Mesenchymal stem cell (in vitro differentiated cells and primary cell): ENCODE measurements at regions not wholly inside any gene's neighbourhood (a gene's known extent, or its start where the extent isn't known, plus 50 kb on each side); places are given as distances from the start of the nearest gene placed in this dataset.
A peak's percentile ranks its signal among the peaks of the same experiment; 100 is the strongest.

ENCODE experiments used
- DNase-seq: peaks from one replicate; pipeline ENCODE4 v3.0.0-alpha.2; 2013
- H2AFZ ChIP-seq: one replicate; pipeline ENCODE4 v1.6.1; 2013; ENCODE audit warnings: low read depth, mild to moderate bottlenecking, control low read depth, inconsistent platforms, low read length, moderate library complexity
- H2AK5ac ChIP-seq: 2 replicates; pipeline ENCODE4 v1.6.1; 2013; ENCODE audit warnings: low read length, moderate library complexity, mild to moderate bottlenecking, inconsistent platforms; ENCODE audit not compliant: severe bottlenecking
- H2BK120ac ChIP-seq: one replicate; pipeline ENCODE4 v1.6.1; 2013; ENCODE audit warnings: low read depth, mild to moderate bottlenecking, inconsistent platforms, low read length, moderate library complexity
- H2BK12ac ChIP-seq, 2 experiments: one replicate each; pipeline ENCODE4 v1.6.1; 2013; ENCODE audit warnings: inconsistent platforms in 2 of 2, low read length in 2 of 2, mild to moderate bottlenecking in 2 of 2, moderate library complexity in 2 of 2, control low read depth in 1 of 2
- H2BK15ac ChIP-seq: one replicate; pipeline ENCODE4 v1.6.1; 2013; ENCODE audit warnings: mild to moderate bottlenecking, low read depth, inconsistent platforms; ENCODE audit not compliant: poor library complexity, severe bottlenecking
- H2BK5ac ChIP-seq: 2 replicates; pipeline ENCODE4 v1.6.1; 2013; ENCODE audit warnings: low read depth, mild to moderate bottlenecking, low read length, control low read depth, inconsistent platforms; ENCODE audit not compliant: poor library complexity, severe bottlenecking
- H3K14ac ChIP-seq, 2 experiments: one replicate each; pipeline ENCODE4 v1.6.1; 2013; ENCODE audit warnings: inconsistent platforms in 2 of 2, low read length in 2 of 2, control low read depth in 1 of 2, mild to moderate bottlenecking in 1 of 2, moderate library complexity in 1 of 2
- H3K18ac ChIP-seq, 2 experiments: one replicate each; pipeline ENCODE4 v1.6.1; 2013; ENCODE audit warnings: inconsistent platforms in 2 of 2, low read length in 2 of 2, control low read depth in 1 of 2, low read depth in 1 of 2, mild to moderate bottlenecking in 1 of 2
- H3K23ac ChIP-seq, 2 experiments: one replicate each; pipeline ENCODE4 v1.6.1; 2013; ENCODE audit warnings: inconsistent platforms in 2 of 2, low read length in 2 of 2, mild to moderate bottlenecking in 2 of 2, moderate library complexity in 2 of 2, control low read depth in 1 of 2
- H3K27ac ChIP-seq: 2 replicates; pipeline ENCODE4 v1.5.1; 2013; ENCODE audit warnings: mild to moderate bottlenecking, moderate library complexity, low read length, control low read depth, inconsistent platforms; ENCODE audit not compliant: poor library complexity, severe bottlenecking
- H3K27me3 ChIP-seq, 2 experiments: 2 replicates each; pipeline versions ENCODE4 v1.6.1 to v1.7.0; 2013; ENCODE audit warnings: low read length in 2 of 2, mild to moderate bottlenecking in 2 of 2, moderate library complexity in 2 of 2, control low read depth in 1 of 2, inconsistent platforms in 1 of 2; ENCODE audit not compliant: control insufficient read depth in 1 of 2, insufficient read depth in 1 of 2
- H3K36me3 ChIP-seq, 2 experiments: 2 replicates each; pipeline versions ENCODE4 v1.6.1 to v1.7.0; 2013; ENCODE audit warnings: low read length in 2 of 2, control low read depth in 1 of 2, inconsistent platforms in 1 of 2, low read depth in 1 of 2, mild to moderate bottlenecking in 1 of 2; ENCODE audit not compliant: insufficient read depth in 2 of 2, control insufficient read depth in 1 of 2
- H3K4ac ChIP-seq, 2 experiments: one replicate each; pipeline ENCODE4 v1.6.1; 2013; ENCODE audit warnings: inconsistent platforms in 2 of 2, low read length in 2 of 2, mild to moderate bottlenecking in 2 of 2, moderate library complexity in 2 of 2, control low read depth in 1 of 2, low read depth in 1 of 2
- H3K4me1 ChIP-seq: 2 replicates; pipeline ENCODE4 v1.6.1; 2013; ENCODE audit warnings: low read depth, low read length, control low read depth; ENCODE audit not compliant: control insufficient read depth, insufficient read depth
- H3K4me2 ChIP-seq: 2 replicates; pipeline ENCODE4 v1.6.1; 2013; ENCODE audit warnings: low read length, mild to moderate bottlenecking, inconsistent platforms; ENCODE audit not compliant: poor library complexity, severe bottlenecking
- H3K4me3 ChIP-seq, 2 experiments: 2 replicates each; pipeline versions ENCODE4 v1.5.1 to v1.7.0; 2013; ENCODE audit warnings: low read length in 2 of 2, mild to moderate bottlenecking in 2 of 2, control low read depth in 1 of 2, low read depth in 1 of 2; ENCODE audit not compliant: insufficient read depth in 1 of 2
- H3K79me1 ChIP-seq: replicated peaks from 2 replicates; pipeline ENCODE4 v1.6.1; 2013; ENCODE audit warnings: mild to moderate bottlenecking, control low read depth, low read length, inconsistent platforms; ENCODE audit not compliant: poor library complexity, severe bottlenecking
- H3K9ac ChIP-seq: 2 replicates; pipeline ENCODE4 v1.7.0; 2013; ENCODE audit warnings: mild to moderate bottlenecking, low read length, moderate library complexity
- H3K9me3 ChIP-seq: 2 replicates; pipeline ENCODE4 v1.7.0; 2013; ENCODE audit warnings: mild to moderate bottlenecking, low read length; ENCODE audit not compliant: control insufficient read depth
- H4K8ac ChIP-seq: one replicate; pipeline ENCODE4 v1.6.1; 2013; ENCODE audit warnings: inconsistent platforms, mild to moderate bottlenecking, low read length, moderate library complexity
- H4K91ac ChIP-seq: one replicate; pipeline ENCODE4 v1.6.1; 2013; ENCODE audit warnings: mild to moderate bottlenecking, low read length, inconsistent platforms
- WGBS: methylation state at CpG from one replicate; pipeline ENCODE4 v1.1.7; 2013; ENCODE audit warnings: mixed read lengths; 5-methylcytosine and 5-hydroxymethylcytosine counted together

GRCh38 chr10:3932597-3933375 is 147.8 kb upstream of the KLF6 start:
- no peak overlapping the region for H3K14ac ChIP-seq
- H3K18ac ChIP-seq: peak overlapping the region in 1 of 2 experiments; percentile 12
- no peak overlapping the region for H2BK5ac ChIP-seq
- no peak overlapping the region for H3K4ac ChIP-seq
- no peak overlapping the region for H2BK120ac ChIP-seq
- H3K36me3 ChIP-seq: no peaks in the 10 kb centered on the region
- H3K27me3 ChIP-seq: no peaks in the 10 kb centered on the region
- H2BK15ac ChIP-seq: no peak overlapping the region
- H3K23ac ChIP-seq: no peak overlapping the region
- H3K9me3 ChIP-seq: no peaks in the 10 kb centered on the region
- H3K4me3 ChIP-seq: no peak overlapping the region
- H3K79me1 ChIP-seq: no peaks in the 10 kb centered on the region
- H2BK12ac ChIP-seq: peak overlapping the region in 1 of 2 experiments; percentile 55
- H3K9ac ChIP-seq: no peak overlapping the region
- H3K27ac ChIP-seq: no peak overlapping the region
- no peak overlapping the region for H2AFZ ChIP-seq
- no peak overlapping the region for H2AK5ac ChIP-seq
- no peak overlapping the region for H4K91ac ChIP-seq
- H4K8ac ChIP-seq: no peak overlapping the region
- no peak for DNase-seq
- no peak overlapping the region for H3K4me2 ChIP-seq
- H3K4me1 ChIP-seq: no peaks in the 10 kb centered on the region
- WGBS: 95% methylated on average over 15 of the region's 15 CpGs

- no peaks in the 10 kb centered on the region for H3K27me3 ChIP-seq
- no peak overlapping the region for H2BK15ac ChIP-seq
- no peaks in the 10 kb centered on the region for H3K9me3 ChIP-seq
- H3K4me3 ChIP-seq: no peak overlapping the region
- H2BK12ac ChIP-seq: no peak overlapping the region
- H3K4me1 ChIP-seq: no peaks in the 10 kb centered on the region
- H4K8ac ChIP-seq: no peak overlapping the region
- H3K27ac ChIP-seq: no peak overlapping the region
- H2BK120ac ChIP-seq: no peak overlapping the region
- no peak overlapping the region for H2AFZ ChIP-seq
- H3K18ac ChIP-seq: no peak overlapping the region
- no peak for DNase-seq
- no peak overlapping the region for H3K14ac ChIP-seq
- no peak overlapping the region for H3K23ac ChIP-seq
- 95% methylated on average over 7 of the region's 7 CpGs for WGBS
- H4K91ac ChIP-seq: no peak overlapping the region
- no peaks in the 10 kb centered on the region for H3K36me3 ChIP-seq
- H2BK5ac ChIP-seq: no peak overlapping the region
- no peak overlapping the region for H2AK5ac ChIP-seq
- H3K4me2 ChIP-seq: no peak overlapping the region
- H3K79me1 ChIP-seq: no peaks in the 10 kb centered on the region
- H3K9ac ChIP-seq: no peak overlapping the region
- no peak overlapping the region for H3K4ac ChIP-seq
Observed at GRCh38 chr10:3931901-3932300, 146.9 kb upstream of the KLF6 start.

GRCh38 chr10:3931224-3931623 is 146.2 kb upstream of the KLF6 start:
- H3K18ac ChIP-seq: no peak overlapping the region
- no peak overlapping the region for H3K4me3 ChIP-seq
- H3K4me1 ChIP-seq: no peaks in the 10 kb centered on the region
- H2BK15ac ChIP-seq: no peak overlapping the region
- H3K14ac ChIP-seq: no peak overlapping the region
- no peaks in the 10 kb centered on the region for H3K9me3 ChIP-seq
- no peak overlapping the region for H2AFZ ChIP-seq
- no peak overlapping the region for H3K9ac ChIP-seq
- H4K91ac ChIP-seq: no peak overlapping the region
- peak overlapping the region in 1 of 2 experiments; percentile 9 for H3K4ac ChIP-seq
- H3K79me1 ChIP-seq: no peaks in the 10 kb centered on the region
- H3K23ac ChIP-seq: no peak overlapping the region
- no peak overlapping the region for H2AK5ac ChIP-seq
- no peak overlapping the region for H2BK5ac ChIP-seq
- no peak for DNase-seq
- 89% methylated on average over 6 of the region's 6 CpGs for WGBS
- no peaks in the 10 kb centered on the region for H3K36me3 ChIP-seq
- H4K8ac ChIP-seq: no peak overlapping the region
- H3K27ac ChIP-seq: no peak overlapping the region
- H2BK120ac ChIP-seq: no peak overlapping the region
- H2BK12ac ChIP-seq: no peak overlapping the region
- H3K27me3 ChIP-seq: no peaks in the 10 kb centered on the region
- no peak overlapping the region for H3K4me2 ChIP-seq

GRCh38 chr10:3928569-3928968 is 143.6 kb upstream of the KLF6 start:
- Histone ChIP-seq H3K4me2 (no peak overlapping the region), H3K79me1 (no peaks in the 10 kb centered on the region), H3K27me3 (no peaks in the 10 kb centered on the region), H2BK12ac (no peak overlapping the region), H2AFZ (no peak overlapping the region), H4K91ac (no peak overlapping the region), H2AK5ac (no peak overlapping the region), H2BK15ac (no peak overlapping the region), H3K4ac (no peak overlapping the region), H3K9ac (no peak overlapping the region), H3K27ac (no peak overlapping the region), H3K36me3 (no peaks in the 10 kb centered on the region), H2BK120ac (no peak overlapping the region), H3K4me3 (no peak overlapping the region), H3K23ac (no peak overlapping the region), H3K4me1 (no peaks in the 10 kb centered on the region), H3K9me3 (no peaks in the 10 kb centered on the region), H3K18ac (no peak overlapping the region), H3K14ac (no peak overlapping the region), H2BK5ac (no peak overlapping the region), H4K8ac (no peak overlapping the region)
- WGBS: no CpG with 5 or more reads among the region's 2 CpGs
- DNase-seq: no peak
